ENCODE measurements at regions not wholly inside any gene's neighbourhood (a gene's known extent, or its start where the extent isn't known, plus 50 kb on each side); places are given as distances from the start of the nearest gene placed in this dataset.

- CTCF ChIA-PET = no interaction called here
- no peak overlapping the region for H3K4me3 Mint-ChIP-seq
These were observed 2428.4 kb downstream of the PCDH9 start for GRCh38 chr13:64801768-64802167.

GRCh38 chr13:64798422-64798821, 2431.7 kb downstream of the PCDH9 start:
- no peaks in the 10 kb centered on the region for H3K4me1 Mint-ChIP-seq
- H3K27me3 Mint-ChIP-seq = no peaks in the 10 kb centered on the region
- CTCF ChIA-PET = no interaction called here
- DNase-seq = no peak
- H3K27ac Mint-ChIP-seq = no peak overlapping the region
- no peak overlapping the region for H3K4me3 Mint-ChIP-seq
- H3K9me3 Mint-ChIP-seq = peaks cover 8% of the 10 kb centered on the region
- no peaks in the 10 kb centered on the region for H3K36me3 Mint-ChIP-seq

More at GRCh38 chr13:64801768-64802167, 2428.4 kb downstream of the PCDH9 start:
- H3K27ac Mint-ChIP-seq = no peak overlapping the region
- no peaks in the 10 kb centered on the region for H3K27me3 Mint-ChIP-seq
- no peak for DNase-seq
- H3K4me1 Mint-ChIP-seq = no peaks in the 10 kb centered on the region
- peaks cover 1% of the 10 kb centered on the region for H3K9me3 Mint-ChIP-seq
- H3K36me3 Mint-ChIP-seq = no peaks in the 10 kb centered on the region

- H3K4me1 Mint-ChIP-seq = no peaks in the 10 kb centered on the region
- no peak for DNase-seq
- no peak overlapping the region for H3K27ac Mint-ChIP-seq
- no peak overlapping the region for H3K4me3 Mint-ChIP-seq
- no peaks in the 10 kb centered on the region for H3K36me3 Mint-ChIP-seq
- CTCF ChIA-PET = no interaction called here
- H3K9me3 Mint-ChIP-seq = peaks cover 15% of the 10 kb centered on the region
- H3K27me3 Mint-ChIP-seq = no peaks in the 10 kb centered on the region
These were observed 2436.5 kb downstream of the PCDH9 start for GRCh38 chr13:64793592-64793991.

GRCh38 chr13:64793131-64793530, 2437.0 kb downstream of the PCDH9 start:
- Mint-ChIP-seq H3K4me3 (no peak overlapping the region), H3K27me3 (no peaks in the 10 kb centered on the region), H3K9me3 (peaks cover 15% of the 10 kb centered on the region), H3K27ac (no peak overlapping the region), H3K4me1 (no peaks in the 10 kb centered on the region), H3K36me3 (no peaks in the 10 kb centered on the region)
- no peak for DNase-seq
- CTCF ChIA-PET = no interaction called here

GRCh38 chr13:64791373-64791772, 2438.8 kb downstream of the PCDH9 start:
- no peaks in the 10 kb centered on the region for H3K4me1 Mint-ChIP-seq
- peaks cover 15% of the 10 kb centered on the region for H3K9me3 Mint-ChIP-seq
- no peaks in the 10 kb centered on the region for H3K27me3 Mint-ChIP-seq
- H3K27ac Mint-ChIP-seq = no peak overlapping the region
- DNase-seq = no peak
- CTCF ChIA-PET = no interaction called here
- H3K36me3 Mint-ChIP-seq = no peaks in the 10 kb centered on the region
- H3K4me3 Mint-ChIP-seq = no peak overlapping the region

- Mint-ChIP-seq H3K27ac (no peak overlapping the region), H3K36me3 (no peaks in the 10 kb centered on the region), H3K4me1 (no peaks in the 10 kb centered on the region), H3K27me3 (no peaks in the 10 kb centered on the region), H3K9me3 (peaks cover 2% of the 10 kb centered on the region), H3K4me3 (no peak overlapping the region)
- CTCF ChIA-PET = no interaction called here
- DNase-seq = no peak
These were observed 2447.7 kb downstream of the PCDH9 start for GRCh38 chr13:64782466-64782865.

GRCh38 chr13:64778002-64778401, 2452.1 kb downstream of the PCDH9 start:
- DNase-seq = no peak
- Mint-ChIP-seq H3K27ac (no peak overlapping the region), H3K36me3 (no peaks in the 10 kb centered on the region), H3K27me3 (no peaks in the 10 kb centered on the region), H3K4me1 (no peaks in the 10 kb centered on the region), H3K9me3 (peaks cover 5% of the 10 kb centered on the region), H3K4me3 (no peak overlapping the region)
- CTCF ChIA-PET = no interaction called here

- CTCF ChIA-PET = no interaction called here
- Mint-ChIP-seq H3K4me1 (no peaks in the 10 kb centered on the region), H3K36me3 (no peaks in the 10 kb centered on the region), H3K27ac (no peak overlapping the region), H3K9me3 (peaks cover 5% of the 10 kb centered on the region), H3K27me3 (no peaks in the 10 kb centered on the region), H3K4me3 (no peak overlapping the region)
- no peak for DNase-seq
These were observed 2455.2 kb downstream of the PCDH9 start for GRCh38 chr13:64774915-64775314.

- CTCF ChIA-PET = no interaction called here
- Mint-ChIP-seq H3K27me3 (no peaks in the 10 kb centered on the region), H3K4me1 (no peaks in the 10 kb centered on the region)
These were observed 2459.4 kb downstream of the PCDH9 start for GRCh38 chr13:64770743-64771142.

GRCh38 chr13:64767054-64767453, 2463.1 kb downstream of the PCDH9 start:
- Mint-ChIP-seq H3K27me3 (no peaks in the 10 kb centered on the region), H3K4me1 (no peaks in the 10 kb centered on the region), H3K27ac (no peak overlapping the region), H3K4me3 (no peak overlapping the region), H3K9me3 (peaks cover 7% of the 10 kb centered on the region), H3K36me3 (no peaks in the 10 kb centered on the region)
- CTCF ChIA-PET = no interaction called here
- no peak for DNase-seq

More at GRCh38 chr13:64770743-64771142, 2459.4 kb downstream of the PCDH9 start:
- no peak for DNase-seq
- Mint-ChIP-seq H3K27ac (no peak overlapping the region), H3K4me3 (no peak overlapping the region), H3K9me3 (peaks cover 3% of the 10 kb centered on the region), H3K36me3 (no peaks in the 10 kb centered on the region)

GRCh38 chr13:64765636-64766035, 2464.5 kb downstream of the PCDH9 start:
- Mint-ChIP-seq H3K4me3 (no peak overlapping the region), H3K36me3 (no peaks in the 10 kb centered on the region), H3K9me3 (peaks cover 7% of the 10 kb centered on the region), H3K4me1 (no peaks in the 10 kb centered on the region), H3K27ac (no peak overlapping the region), H3K27me3 (no peaks in the 10 kb centered on the region)
- no peak for DNase-seq
- CTCF ChIA-PET = no interaction called here

GRCh38 chr13:64758521-64759244, 2471.5 kb downstream of the PCDH9 start:
- no peak for DNase-seq
- H3K4me1 Mint-ChIP-seq = no peaks in the 10 kb centered on the region
- H3K27me3 Mint-ChIP-seq = no peaks in the 10 kb centered on the region
- H3K27ac Mint-ChIP-seq = no peak overlapping the region
- CTCF ChIA-PET = no interaction called here
- peaks cover 4% of the 10 kb centered on the region for H3K9me3 Mint-ChIP-seq
- no peak overlapping the region for H3K4me3 Mint-ChIP-seq
- H3K36me3 Mint-ChIP-seq = no peaks in the 10 kb centered on the region

- DNase-seq = no peak
- Mint-ChIP-seq H3K27me3 (no peaks in the 10 kb centered on the region), H3K4me1 (no peaks in the 10 kb centered on the region), H3K9me3 (peaks cover 4% of the 10 kb centered on the region), H3K36me3 (no peaks in the 10 kb centered on the region), H3K27ac (no peak overlapping the region), H3K4me3 (no peak overlapping the region)
- CTCF ChIA-PET = no interaction called here
These were observed 2473.5 kb downstream of the PCDH9 start for GRCh38 chr13:64756621-64757020.

GRCh38 chr13:64755961-64756360, 2474.2 kb downstream of the PCDH9 start:
- no peak for DNase-seq
- Mint-ChIP-seq H3K4me1 (no peaks in the 10 kb centered on the region), H3K36me3 (no peaks in the 10 kb centered on the region), H3K27ac (no peak overlapping the region), H3K4me3 (no peak overlapping the region), H3K27me3 (no peaks in the 10 kb centered on the region), H3K9me3 (peaks cover 4% of the 10 kb centered on the region)
- CTCF ChIA-PET = no interaction called here

- no peaks in the 10 kb centered on the region for H3K27me3 Mint-ChIP-seq
- CTCF ChIA-PET = no interaction called here
- H3K4me1 Mint-ChIP-seq = no peaks in the 10 kb centered on the region
- DNase-seq = no peak
- H3K4me3 Mint-ChIP-seq = no peak overlapping the region
- H3K27ac Mint-ChIP-seq = no peak overlapping the region
- H3K36me3 Mint-ChIP-seq = no peaks in the 10 kb centered on the region
- peaks cover 4% of the 10 kb centered on the region for H3K9me3 Mint-ChIP-seq
These were observed 2476.7 kb downstream of the PCDH9 start for GRCh38 chr13:64753233-64754000.

Data from activated naive CD4-positive, alpha-beta T cell treated with anti-CD3 and anti-CD28 coated beads, Interleukin-2, amount 10 ng/mL, durations not matched to agents 7 days and 5 days (primary cell).